ENCODE measurements at regions not wholly inside any gene's neighbourhood (a gene's known extent, or its start where the extent isn't known, plus 50 kb on each side); places are given as distances from the start of the nearest gene placed in this dataset.
"Not testable (repeated sequence)": the region's sequence is repeated elsewhere in the genome, so short reads cannot be mapped to it uniquely, and the experiment has no call there.

GRCh38 chr1:173257805-173258204 lies 50.7 kb upstream of the TNFSF4 start:
- H3K27ac ChIP-seq (ENCODE audit: low read depth, low read length): no peak overlapping the region
- no peak overlapping the region for H3K4me3 ChIP-seq (ENCODE audit: low read depth, low read length)
- no peaks in the 10 kb centered on the region for H3K27me3 ChIP-seq (ENCODE audit: control insufficient read depth, insufficient read depth, low read length)
- no peak overlapping the region for H3K9ac ChIP-seq (ENCODE audit: low read depth, low read length)
- no peaks in the 10 kb centered on the region for H3K4me1 ChIP-seq (ENCODE audit: control insufficient read depth, insufficient read depth, low read length)
- H3K36me3 ChIP-seq (ENCODE audit: control insufficient read depth, insufficient read depth, low read length): no peaks in the 10 kb centered on the region
- H3K9me3 ChIP-seq (ENCODE audit: control insufficient read depth, insufficient read depth, low read length): no peaks in the 10 kb centered on the region

GRCh38 chr1:173258479-173259264 lies 51.5 kb upstream of the TNFSF4 start:
- H3K36me3 ChIP-seq (ENCODE audit: control insufficient read depth, insufficient read depth, low read length): no peaks in the 10 kb centered on the region
- no peak overlapping the region for H3K9ac ChIP-seq (ENCODE audit: low read depth, low read length)
- no peaks in the 10 kb centered on the region for H3K27me3 ChIP-seq (ENCODE audit: control insufficient read depth, insufficient read depth, low read length)
- no peak overlapping the region for H3K27ac ChIP-seq (ENCODE audit: low read depth, low read length)
- H3K4me3 ChIP-seq (ENCODE audit: low read depth, low read length): no peak overlapping the region
- no peaks in the 10 kb centered on the region for H3K4me1 ChIP-seq (ENCODE audit: control insufficient read depth, insufficient read depth, low read length)
- no peaks in the 10 kb centered on the region for H3K9me3 ChIP-seq (ENCODE audit: control insufficient read depth, insufficient read depth, low read length)

- not testable (repeated sequence) for H3K36me3 ChIP-seq (ENCODE audit: control insufficient read depth, insufficient read depth, low read length); H3K4me1 ChIP-seq (ENCODE audit: control insufficient read depth, insufficient read depth, low read length); H3K9me3 ChIP-seq (ENCODE audit: control insufficient read depth, insufficient read depth, low read length); H3K9ac ChIP-seq (ENCODE audit: low read depth, low read length); H3K4me3 ChIP-seq (ENCODE audit: low read depth, low read length); H3K27ac ChIP-seq (ENCODE audit: low read depth, low read length); H3K27me3 ChIP-seq (ENCODE audit: control insufficient read depth, insufficient read depth, low read length)
These were observed 53.2 kb upstream of the TNFSF4 start for GRCh38 chr1:173260329-173260728.

- Histone ChIP-seq H3K4me3 (ENCODE audit: low read depth, low read length) (no peak overlapping the region), H3K4me1 (ENCODE audit: control insufficient read depth, insufficient read depth, low read length) (no peaks in the 10 kb centered on the region), H3K27me3 (ENCODE audit: control insufficient read depth, insufficient read depth, low read length) (no peaks in the 10 kb centered on the region), H3K27ac (ENCODE audit: low read depth, low read length) (no peak overlapping the region), H3K36me3 (ENCODE audit: control insufficient read depth, insufficient read depth, low read length) (no peaks in the 10 kb centered on the region), H3K9ac (ENCODE audit: low read depth, low read length) (no peak overlapping the region), H3K9me3 (ENCODE audit: control insufficient read depth, insufficient read depth, low read length) (no peaks in the 10 kb centered on the region)
These were observed 59.7 kb upstream of the TNFSF4 start for GRCh38 chr1:173266841-173267240.

- Histone ChIP-seq H3K4me1 (ENCODE audit: control insufficient read depth, insufficient read depth, low read length) (no peaks in the 10 kb centered on the region), H3K27ac (ENCODE audit: low read depth, low read length) (no peak overlapping the region), H3K27me3 (ENCODE audit: control insufficient read depth, insufficient read depth, low read length) (no peaks in the 10 kb centered on the region), H3K4me3 (ENCODE audit: low read depth, low read length) (no peak overlapping the region), H3K9me3 (ENCODE audit: control insufficient read depth, insufficient read depth, low read length) (no peaks in the 10 kb centered on the region), H3K9ac (ENCODE audit: low read depth, low read length) (no peak overlapping the region), H3K36me3 (ENCODE audit: control insufficient read depth, insufficient read depth, low read length) (no peaks in the 10 kb centered on the region)
These were observed 60.4 kb upstream of the TNFSF4 start for GRCh38 chr1:173267453-173267945.

GRCh38 chr1:173268261-173268660 lies 61.1 kb upstream of the TNFSF4 start:
- Histone ChIP-seq H3K36me3 (ENCODE audit: control insufficient read depth, insufficient read depth, low read length) (no peaks in the 10 kb centered on the region), H3K9ac (ENCODE audit: low read depth, low read length) (no peak overlapping the region), H3K27ac (ENCODE audit: low read depth, low read length) (no peak overlapping the region), H3K9me3 (ENCODE audit: control insufficient read depth, insufficient read depth, low read length) (no peaks in the 10 kb centered on the region), H3K4me3 (ENCODE audit: low read depth, low read length) (no peak overlapping the region), H3K4me1 (ENCODE audit: control insufficient read depth, insufficient read depth, low read length) (no peaks in the 10 kb centered on the region), H3K27me3 (ENCODE audit: control insufficient read depth, insufficient read depth, low read length) (no peaks in the 10 kb centered on the region)

- Histone ChIP-seq H3K9ac (ENCODE audit: low read depth, low read length) (no peak overlapping the region), H3K36me3 (ENCODE audit: control insufficient read depth, insufficient read depth, low read length) (no peaks in the 10 kb centered on the region), H3K4me3 (ENCODE audit: low read depth, low read length) (no peak overlapping the region), H3K4me1 (ENCODE audit: control insufficient read depth, insufficient read depth, low read length) (no peaks in the 10 kb centered on the region), H3K27ac (ENCODE audit: low read depth, low read length) (no peak overlapping the region), H3K9me3 (ENCODE audit: control insufficient read depth, insufficient read depth, low read length) (no peaks in the 10 kb centered on the region), H3K27me3 (ENCODE audit: control insufficient read depth, insufficient read depth, low read length) (no peaks in the 10 kb centered on the region)
These were observed 61.7 kb upstream of the TNFSF4 start for GRCh38 chr1:173268786-173269277.

- Histone ChIP-seq H3K9me3 (ENCODE audit: control insufficient read depth, insufficient read depth, low read length) (no peaks in the 10 kb centered on the region), H3K27ac (ENCODE audit: low read depth, low read length) (no peak overlapping the region), H3K27me3 (ENCODE audit: control insufficient read depth, insufficient read depth, low read length) (no peaks in the 10 kb centered on the region), H3K36me3 (ENCODE audit: control insufficient read depth, insufficient read depth, low read length) (no peaks in the 10 kb centered on the region), H3K4me3 (ENCODE audit: low read depth, low read length) (no peak overlapping the region), H3K9ac (ENCODE audit: low read depth, low read length) (no peak overlapping the region), H3K4me1 (ENCODE audit: control insufficient read depth, insufficient read depth, low read length) (no peaks in the 10 kb centered on the region)
These were observed 62.5 kb upstream of the TNFSF4 start for GRCh38 chr1:173269490-173270230.

GRCh38 chr1:173270243-173270642 lies 63.1 kb upstream of the TNFSF4 start:
- no peak overlapping the region for H3K27ac ChIP-seq (ENCODE audit: low read depth, low read length)
- no peak overlapping the region for H3K9ac ChIP-seq (ENCODE audit: low read depth, low read length)
- H3K4me1 ChIP-seq (ENCODE audit: control insufficient read depth, insufficient read depth, low read length): peaks cover 3% of the 10 kb centered on the region; the same call in 1 of the 2 replicates
- H3K27me3 ChIP-seq (ENCODE audit: control insufficient read depth, insufficient read depth, low read length): no peaks in the 10 kb centered on the region
- no peaks in the 10 kb centered on the region for H3K9me3 ChIP-seq (ENCODE audit: control insufficient read depth, insufficient read depth, low read length)
- H3K4me3 ChIP-seq (ENCODE audit: low read depth, low read length): no peak overlapping the region
- no peaks in the 10 kb centered on the region for H3K36me3 ChIP-seq (ENCODE audit: control insufficient read depth, insufficient read depth, low read length)

- not testable (repeated sequence) for H3K27me3 ChIP-seq (ENCODE audit: control insufficient read depth, insufficient read depth, low read length); H3K4me1 ChIP-seq (ENCODE audit: control insufficient read depth, insufficient read depth, low read length); H3K36me3 ChIP-seq (ENCODE audit: control insufficient read depth, insufficient read depth, low read length); H3K27ac ChIP-seq (ENCODE audit: low read depth, low read length); H3K9ac ChIP-seq (ENCODE audit: low read depth, low read length); H3K9me3 ChIP-seq (ENCODE audit: control insufficient read depth, insufficient read depth, low read length); H3K4me3 ChIP-seq (ENCODE audit: low read depth, low read length)
These were observed 63.9 kb upstream of the TNFSF4 start for GRCh38 chr1:173271021-173271420.

- Histone ChIP-seq H3K27me3 (ENCODE audit: control insufficient read depth, insufficient read depth, low read length) (peaks cover 4% of the 10 kb centered on the region; the same call in 1 of the 2 replicates), H3K9me3 (ENCODE audit: control insufficient read depth, insufficient read depth, low read length) (no peaks in the 10 kb centered on the region), H3K36me3 (ENCODE audit: control insufficient read depth, insufficient read depth, low read length) (no peaks in the 10 kb centered on the region), H3K4me1 (ENCODE audit: control insufficient read depth, insufficient read depth, low read length) (peaks cover 25% of the 10 kb centered on the region), H3K9ac (ENCODE audit: low read depth, low read length) (no peak overlapping the region), H3K27ac (ENCODE audit: low read depth, low read length) (peak overlapping the region; percentile 42), H3K4me3 (ENCODE audit: low read depth, low read length) (no peak overlapping the region)
These were observed 68.4 kb upstream of the TNFSF4 start for GRCh38 chr1:173275496-173275895.
